ENCODE measurements at regions not wholly inside any gene's neighbourhood (a gene's known extent, or its start where the extent isn't known, plus 50 kb on each side); places are given as distances from the start of the nearest gene placed in this dataset.
"Not testable (repeated sequence)": the region's sequence is repeated elsewhere in the genome, so short reads cannot be mapped to it uniquely, and the experiment has no call there.

DNA sequence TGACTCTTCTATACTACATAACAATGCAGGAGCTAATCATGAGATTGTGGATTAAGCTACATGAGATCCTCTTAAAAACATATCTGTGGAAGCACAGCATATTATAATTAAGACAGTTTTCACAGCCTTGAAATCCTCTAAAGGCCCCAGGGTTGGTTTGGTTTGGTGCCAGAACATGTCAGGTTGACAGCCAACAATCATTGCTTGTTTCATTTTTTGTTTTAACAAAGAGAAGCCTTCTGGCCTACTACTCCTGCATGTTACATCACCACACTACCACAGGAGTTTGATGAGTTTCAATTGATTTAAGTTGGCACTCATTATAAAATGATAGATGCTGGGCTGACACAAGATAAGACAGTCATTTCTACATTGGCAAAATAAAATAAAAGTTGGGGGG, 255.9 kb upstream of the ERBB4 start:
- Mint-ChIP-seq H3K27me3 (no peaks in the 10 kb centered on the region), H3K4me3 (no peak overlapping the region), H3K9me3 (peaks cover 0 to 2% (median 0%) of the 10 kb centered on the region in 9 donors), H3K36me3 (no peaks in the 10 kb centered on the region), H3K4me1 (no peaks in the 10 kb centered on the region), H3K27ac (no peak overlapping the region)
- POLR2A ChIA-PET: no interaction called here
- ATAC-seq (no peak), DNase-seq (no peak)

DNA sequence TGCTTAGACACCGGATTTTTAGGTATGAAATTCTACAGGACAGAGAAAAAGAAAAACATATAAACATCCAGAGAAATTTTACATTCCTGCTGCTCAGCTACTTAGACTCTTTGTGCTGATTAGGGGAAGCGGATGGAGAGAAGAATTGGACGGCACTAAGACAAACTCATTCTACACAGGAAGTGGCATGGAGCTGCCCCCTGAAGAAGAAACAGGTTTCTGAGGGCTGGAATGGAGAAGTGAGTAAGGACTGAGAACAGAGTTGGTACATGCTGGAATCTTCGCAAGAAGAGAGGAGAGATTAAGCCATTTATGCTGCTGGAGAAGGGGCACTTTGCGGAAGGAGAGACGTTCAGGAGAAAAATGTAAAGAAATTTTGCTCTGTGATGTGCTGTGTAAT, 253.0 kb upstream of the ERBB4 start:
- Mint-ChIP-seq H3K4me1 (peaks cover 0 to under 1% (median 0%) of the 10 kb centered on the region in 4 donors), H3K27me3 (no peaks in the 10 kb centered on the region), H3K9me3 (peaks cover 0 to 10% (median 0%) of the 10 kb centered on the region in 9 donors), H3K36me3 (no peaks in the 10 kb centered on the region), H3K4me3 (no peak overlapping the region), H3K27ac (no peak overlapping the region)
- DNase-seq (no peak), ATAC-seq (no peak)
- POLR2A ChIA-PET: no interaction called here

- Mint-ChIP-seq H3K27ac (peak overlapping the region in 1 of 10 donors; percentile 49), H3K36me3 (peaks cover 0 to 17% (median 9%) of the 10 kb centered on the region in 3 donors), H3K9me3 (peaks cover 6 to 35% (median 18%) of the 10 kb centered on the region in 9 donors), H3K4me3 (peak overlapping the region in 1 of 10 donors; percentile 11)
- H3K4me1 Mint-ChIP-seq, DNase-seq, H3K27me3 Mint-ChIP-seq, ATAC-seq, POLR2A ChIA-PET: not testable (repeated sequence)
Observed at GRCh38 chr2:212786088-212786487, 247.5 kb upstream of the ERBB4 start.

- ATAC-seq (peak; percentile 33 to 43), DNase-seq (peak in 3 of 10 donors; percentile 43 to 53 (median 48))
- Mint-ChIP-seq H3K4me1 (peaks cover 0 to 4% (median 0%) of the 10 kb centered on the region in 4 donors), H3K27me3 (no peaks in the 10 kb centered on the region), H3K27ac (no peak overlapping the region), H3K36me3 (no peaks in the 10 kb centered on the region), H3K9me3 (peaks cover 0 to 1% (median 0%) of the 10 kb centered on the region in 9 donors), H3K4me3 (peak overlapping the region in 1 of 10 donors; percentile 3)
- POLR2A ChIA-PET: no interaction called here
Observed at GRCh38 chr2:212777020-212777491, 238.5 kb upstream of the ERBB4 start.

- no peaks in the 10 kb centered on the region for H3K36me3 Mint-ChIP-seq
- no peaks in the 10 kb centered on the region for H3K27me3 Mint-ChIP-seq
- POLR2A ChIA-PET: no interaction called here
- no peak overlapping the region for H3K27ac Mint-ChIP-seq
- ATAC-seq (no peak), DNase-seq (no peak)
- H3K9me3 Mint-ChIP-seq: no peaks in the 10 kb centered on the region
- peaks cover 0 to 4% (median 0%) of the 10 kb centered on the region in 4 donors for H3K4me1 Mint-ChIP-seq
- no peak overlapping the region for H3K4me3 Mint-ChIP-seq
Observed at GRCh38 chr2:212773808-212774339, 235.3 kb upstream of the ERBB4 start.

GRCh38 chr2:212770240-212770639, 231.6 kb upstream of the ERBB4 start:
- DNase-seq (no peak), ATAC-seq (no peak)
- no peak overlapping the region for H3K4me3 Mint-ChIP-seq
- no peaks in the 10 kb centered on the region for H3K27me3 Mint-ChIP-seq
- H3K36me3 Mint-ChIP-seq: no peaks in the 10 kb centered on the region
- H3K27ac Mint-ChIP-seq: no peak overlapping the region
- no peaks in the 10 kb centered on the region for H3K9me3 Mint-ChIP-seq
- H3K4me1 Mint-ChIP-seq: no peaks in the 10 kb centered on the region
- POLR2A ChIA-PET: no interaction called here

DNA sequence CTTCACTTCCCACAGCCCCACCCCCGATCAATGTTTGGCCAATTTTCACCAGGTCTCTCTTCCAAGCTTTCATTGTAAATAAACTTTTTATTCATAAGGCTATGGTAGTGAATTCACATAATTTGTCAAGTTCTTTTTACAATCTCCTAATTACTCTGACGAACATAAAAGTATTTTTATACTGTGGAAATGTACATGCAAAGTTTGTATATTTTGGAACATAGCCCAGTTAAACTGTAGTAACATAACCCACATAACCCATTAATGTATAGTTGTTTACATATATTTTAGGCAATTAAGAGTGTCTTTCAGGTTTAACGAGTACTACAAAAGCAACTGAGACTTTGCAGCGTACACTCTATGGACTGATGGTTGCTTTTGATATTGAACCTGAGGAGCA, 228.3 kb upstream of the ERBB4 start:
- no peak overlapping the region for H3K27ac Mint-ChIP-seq
- no peak overlapping the region for H3K4me3 Mint-ChIP-seq
- POLR2A ChIA-PET: no interaction called here
- H3K9me3 Mint-ChIP-seq: no peaks in the 10 kb centered on the region
- H3K4me1 Mint-ChIP-seq: no peaks in the 10 kb centered on the region
- H3K27me3 Mint-ChIP-seq: no peaks in the 10 kb centered on the region
- no peaks in the 10 kb centered on the region for H3K36me3 Mint-ChIP-seq
- no peak for DNase-seq
- no peak for ATAC-seq

DNA sequence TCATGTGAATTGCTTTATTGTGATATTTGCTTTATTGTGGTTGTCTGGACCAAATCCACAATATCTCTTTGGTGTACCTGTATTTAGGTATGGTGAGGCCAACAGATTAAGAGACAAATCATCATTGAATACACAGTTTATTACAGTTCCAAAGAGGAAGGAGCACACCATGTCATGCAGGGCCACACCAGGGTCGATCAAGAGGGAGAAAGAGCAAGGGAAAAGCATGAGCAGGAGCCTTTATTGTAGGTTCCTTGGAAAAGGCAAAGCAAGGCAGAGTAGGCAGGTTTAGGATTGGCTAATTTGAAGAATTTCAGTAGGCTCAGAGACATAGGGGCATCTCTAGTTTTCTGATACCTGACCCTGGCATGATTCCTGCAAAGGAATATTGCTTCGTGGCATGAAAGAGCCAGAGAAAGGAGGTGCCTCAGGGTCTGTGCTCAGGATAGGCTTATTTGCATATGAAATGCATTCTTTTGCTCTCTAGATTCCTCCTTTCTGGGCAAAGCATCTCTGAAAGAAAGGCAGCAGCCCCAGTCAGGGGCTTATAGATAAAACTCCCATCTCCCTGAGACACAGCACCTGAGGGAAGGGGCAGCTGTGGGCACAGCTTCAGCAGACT, 214.2 kb upstream of the ERBB4 start:
- H3K36me3 Mint-ChIP-seq: peaks cover 0 to 28% (median 1%) of the 10 kb centered on the region in 3 donors
- POLR2A ChIA-PET: no interaction called here
- peaks cover 5 to 40% (median 29%) of the 10 kb centered on the region in 9 donors for H3K9me3 Mint-ChIP-seq
- H3K27me3 Mint-ChIP-seq: peaks cover 0 to 2% (median 0%) of the 10 kb centered on the region in 5 donors
- no peaks in the 10 kb centered on the region for H3K4me1 Mint-ChIP-seq
- ATAC-seq: no peak
- no peak overlapping the region for H3K4me3 Mint-ChIP-seq
- no peak overlapping the region for H3K27ac Mint-ChIP-seq
- DNase-seq: no peak

GRCh38 chr2:212745359-212745758, 206.8 kb upstream of the ERBB4 start:
- Mint-ChIP-seq H3K9me3 (peaks cover 0 to 10% (median 0%) of the 10 kb centered on the region in 9 donors), H3K4me1 (no peaks in the 10 kb centered on the region), H3K27me3 (peaks cover 0 to 2% (median 0%) of the 10 kb centered on the region in 5 donors), H3K27ac (no peak overlapping the region), H3K36me3 (no peaks in the 10 kb centered on the region), H3K4me3 (no peak overlapping the region)
- POLR2A ChIA-PET: no interaction called here
- DNase-seq (no peak), ATAC-seq (no peak)

GRCh38 chr2:212737392-212738172, 199.0 kb upstream of the ERBB4 start:
- H3K4me1 Mint-ChIP-seq: no peaks in the 10 kb centered on the region
- POLR2A ChIA-PET: no interaction called here
- no peak for DNase-seq

DNA sequence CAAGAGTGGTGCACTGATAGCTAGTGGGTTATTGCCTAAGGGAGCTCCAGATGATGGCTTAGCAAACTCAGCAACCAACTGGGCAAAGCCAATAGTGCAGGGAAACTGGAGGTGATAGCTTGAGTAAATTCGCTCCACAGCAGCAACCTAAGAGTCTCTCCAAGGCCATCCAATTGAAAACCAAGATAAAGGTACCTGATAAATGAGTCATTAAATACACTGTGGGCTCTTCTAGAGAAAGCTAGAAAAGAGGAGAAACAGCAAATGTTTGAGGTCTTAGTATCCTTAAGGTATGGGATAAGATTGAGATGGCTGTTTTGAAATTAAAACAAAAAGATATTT, 197.8 kb upstream of the ERBB4 start:
- Mint-ChIP-seq H3K9me3 (no peaks in the 10 kb centered on the region), H3K36me3 (no peaks in the 10 kb centered on the region), H3K27me3 (no peaks in the 10 kb centered on the region), H3K4me1 (no peaks in the 10 kb centered on the region), H3K4me3 (no peak overlapping the region), H3K27ac (no peak overlapping the region)
- POLR2A ChIA-PET: no interaction called here
- DNase-seq (no peak), ATAC-seq (no peak)

More at GRCh38 chr2:212737392-212738172, 199.0 kb upstream of the ERBB4 start:
- Mint-ChIP-seq H3K36me3 (no peaks in the 10 kb centered on the region), H3K27me3 (peaks cover 0 to 2% (median 0%) of the 10 kb centered on the region in 5 donors), H3K4me3 (no peak overlapping the region), H3K9me3 (peaks cover 0 to 3% (median 0%) of the 10 kb centered on the region in 9 donors), H3K27ac (no peak overlapping the region)
- no peak for ATAC-seq

DNA sequence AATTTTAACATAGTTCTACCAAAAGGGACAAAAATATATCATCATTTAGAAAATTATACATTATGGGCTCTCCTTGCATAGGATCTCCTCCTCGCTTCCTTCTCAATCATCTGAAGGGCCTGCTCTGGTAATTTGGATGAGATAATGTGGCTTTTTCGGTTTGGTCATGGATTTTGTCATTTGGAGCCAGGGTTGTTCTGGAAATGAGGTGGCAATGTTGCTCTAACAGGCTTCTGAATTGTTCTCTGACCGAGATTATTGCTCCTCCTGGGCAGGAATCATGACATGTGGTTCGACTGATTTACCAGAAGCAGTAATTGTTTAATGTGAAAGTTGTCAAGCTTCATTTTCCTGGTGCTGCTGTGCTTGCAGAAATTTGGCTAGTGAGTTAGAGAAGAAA, 194.7 kb upstream of the ERBB4 start:
- ATAC-seq (no peak), DNase-seq (no peak)
- Mint-ChIP-seq H3K4me1 (no peaks in the 10 kb centered on the region), H3K27me3 (no peaks in the 10 kb centered on the region), H3K36me3 (no peaks in the 10 kb centered on the region), H3K27ac (no peak overlapping the region), H3K9me3 (no peaks in the 10 kb centered on the region), H3K4me3 (no peak overlapping the region)
- POLR2A ChIA-PET: interaction anchor here (0.6 kb wide), 1 partner anchor 296 kb away, joined by 3 read pairs; no protein-coding TSS in a partner anchor

DNA sequence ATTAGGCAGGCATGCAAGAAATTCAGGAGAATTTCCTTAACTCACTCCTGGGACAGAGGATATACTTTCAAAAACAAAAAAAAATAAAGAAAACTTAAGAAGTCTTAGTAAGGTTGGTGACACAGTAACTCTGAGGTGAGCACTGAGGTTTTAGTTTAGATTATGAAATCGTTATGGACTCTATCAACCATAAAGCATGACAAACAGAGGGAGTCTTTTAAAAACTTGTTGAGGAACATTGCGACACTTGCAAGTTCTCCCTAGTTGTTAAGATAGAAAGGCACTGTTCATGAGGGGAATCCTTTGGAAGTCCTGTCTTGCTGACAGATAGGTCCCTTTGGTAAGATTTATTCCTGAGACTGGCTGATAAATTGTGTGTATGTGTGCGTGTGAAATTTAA, 194.3 kb upstream of the ERBB4 start:
- Mint-ChIP-seq H3K27me3 (no peaks in the 10 kb centered on the region), H3K36me3 (no peaks in the 10 kb centered on the region), H3K4me3 (no peak overlapping the region), H3K4me1 (no peaks in the 10 kb centered on the region), H3K27ac (no peak overlapping the region), H3K9me3 (no peaks in the 10 kb centered on the region)
- no peak for DNase-seq
- POLR2A ChIA-PET: interaction anchor here (0.6 kb wide), 1 partner anchor 295 kb away, joined by 3 read pairs; no protein-coding TSS in a partner anchor
- ATAC-seq: no peak
